ENCODE measurements at regions not wholly inside any gene's neighbourhood (a gene's known extent, or its start where the extent isn't known, plus 50 kb on each side); places are given as distances from the start of the nearest gene placed in this dataset.

GRCh38 chr7:27399791-27400567 is 157.4 kb downstream of the EVX1 start:
- DNase-seq: no peak
- no peak for ATAC-seq
- intact Hi-C loops (cut with DNase I): no loop called here

- intact Hi-C loops (cut with DNase I): no loop called here
- no peak for ATAC-seq
These were observed 163.2 kb downstream of the EVX1 start for GRCh38 chr7:27405780-27406179.

GRCh38 chr7:27409311-27409710 is 166.7 kb downstream of the EVX1 start:
- DNase-seq (no peak), ATAC-seq (no peak)
- intact Hi-C loops (cut with DNase I): no loop called here

More at GRCh38 chr7:27405780-27406179, 163.2 kb downstream of the EVX1 start:
- DNase-seq: no peak

- intact Hi-C loops (cut with DNase I): no loop called here
- no peak for DNase-seq
- ATAC-seq: no peak
These were observed 167.2 kb downstream of the EVX1 start for GRCh38 chr7:27409776-27410175.

- DNase-seq: no peak
- intact Hi-C loops (cut with DNase I): no loop called here
- ATAC-seq: no peak
These were observed 168.4 kb downstream of the EVX1 start for GRCh38 chr7:27410812-27411544.

- no peak for ATAC-seq
- intact Hi-C loops (cut with DNase I): no loop called here
- no peak for DNase-seq
These were observed 169.6 kb downstream of the EVX1 start for GRCh38 chr7:27412164-27412563.

GRCh38 chr7:27418541-27418940 is 175.9 kb downstream of the EVX1 start:
- ATAC-seq (no peak), DNase-seq (no peak)
- intact Hi-C loops (cut with DNase I): no loop called here

- DNase-seq: no peak
- intact Hi-C loops (cut with DNase I): no loop called here
- no peak for ATAC-seq
These were observed 177.1 kb downstream of the EVX1 start for GRCh38 chr7:27419581-27420177.

GRCh38 chr7:27420702-27421101 is 178.1 kb downstream of the EVX1 start:
- ATAC-seq: no peak
- DNase-seq: no peak
- intact Hi-C loops (cut with DNase I): no loop called here

- DNase-seq (no peak), ATAC-seq (no peak)
- intact Hi-C loops (cut with DNase I): no loop called here
These were observed 180.7 kb downstream of the EVX1 start for GRCh38 chr7:27423290-27423689.

GRCh38 chr7:27423821-27424220 is 181.2 kb downstream of the EVX1 start:
- no peak for ATAC-seq
- intact Hi-C loops (cut with DNase I): no loop called here
- DNase-seq: no peak

GRCh38 chr7:27424231-27424630 is 181.6 kb downstream of the EVX1 start:
- intact Hi-C loops (cut with DNase I): no loop called here
- DNase-seq (no peak), ATAC-seq (no peak)

GRCh38 chr7:27424749-27425148 is 182.1 kb downstream of the EVX1 start:
- ATAC-seq: no peak
- DNase-seq: no peak
- intact Hi-C loops (cut with DNase I): no loop called here

- intact Hi-C loops (cut with DNase I): no loop called here
- DNase-seq: no peak
- no peak for ATAC-seq
These were observed 184.8 kb downstream of the EVX1 start for GRCh38 chr7:27427416-27427815.

- no peak for DNase-seq
- no peak for ATAC-seq
- intact Hi-C loops (cut with DNase I): loop anchor here in 1 of 2 donors (1.0 kb wide), 1 partner anchor 17 kb away; no protein-coding TSS in a partner anchor
These were observed 187.5 kb downstream of the EVX1 start for GRCh38 chr7:27430105-27430504.

- DNase-seq (no peak), ATAC-seq (no peak)
- intact Hi-C loops (cut with DNase I): no loop called here
These were observed 188.9 kb downstream of the EVX1 start for GRCh38 chr7:27431465-27431864.

- ATAC-seq: no peak
- intact Hi-C loops (cut with DNase I): no loop called here
- no peak for DNase-seq
These were observed 191.0 kb downstream of the EVX1 start for GRCh38 chr7:27433581-27433980.

GRCh38 chr7:27434756-27435400 is 192.3 kb downstream of the EVX1 start:
- ATAC-seq: no peak
- intact Hi-C loops (cut with DNase I): no loop called here
- DNase-seq: no peak

- ATAC-seq (no peak), DNase-seq (no peak)
- intact Hi-C loops (cut with DNase I): no loop called here
These were observed 192.9 kb downstream of the EVX1 start for GRCh38 chr7:27435461-27435860.

Measured in left cardiac atrium (tissue), 4 donors.